IMR-90 (cell line): ENCODE measurements at regions not wholly inside any gene's neighbourhood (a gene's known extent, or its start where the extent isn't known, plus 50 kb on each side); places are given as distances from the start of the nearest gene placed in this dataset.

Experiments used
- ATAC-seq: fragments of 200-7000 bp; cut with Tn5 transposase; 2 replicates; pipeline ENCODE4 v1.9.1; 2020; ENCODE audit warnings: low read depth, mild to moderate bottlenecking, moderate library complexity
- BruUV-seq: library from RNA; stranded (reverse); fragments of 400-500 nt; replicated peaks from 2 replicates; lab custom pipeline; 2021; lab: Mats Ljungman, UMichigan
- CTCF ChIA-PET: fragments of 300-600 bp; formaldehyde crosslinking; extraction: SDS; loops from one replicate; lab custom pipeline; 2021; ENCODE audit warnings: antibody characterized with exemption; lab: Yijun Ruan, JAX
- POLR2A ChIA-PET: fragments of 300-600 bp; sonication (Branson Sonifier 250); formaldehyde crosslinking; loops from one replicate; lab custom pipeline; 2022; ENCODE audit warnings: antibody characterized with exemption; ENCODE audit not compliant: unreplicated experiment; lab: Charles Lee
- DNase-seq: peaks from one replicate; pipeline ENCODE4 v3.0.0; 2013
- H2AFZ ChIP-seq: replicated peaks from 2 replicates; pipeline ENCODE3; 2013; ENCODE audit warnings: low read length, mild to moderate bottlenecking; ENCODE audit not compliant: poor library complexity
- H2AK5ac ChIP-seq: 2 replicates; pipeline ENCODE4 v1.6.1; 2013; ENCODE audit warnings: low read depth, low read length, inconsistent platforms
- H2AK9ac ChIP-seq: replicated peaks from 2 replicates; pipeline ENCODE3; 2013; ENCODE audit warnings: mild to moderate bottlenecking, low read depth, low read length, moderate library complexity; ENCODE audit not compliant: poor library complexity
- H2BK120ac ChIP-seq: 2 replicates; pipeline ENCODE4 v1.6.1; 2013; ENCODE audit warnings: low read depth, low read length, inconsistent platforms
- H2BK15ac ChIP-seq: 3 replicates; pipeline ENCODE4 v1.6.1; 2013; ENCODE audit warnings: low read depth, low read length, inconsistent platforms
- H2BK20ac ChIP-seq: 2 replicates; pipeline ENCODE4 v1.6.1; 2013; ENCODE audit warnings: low read depth, mild to moderate bottlenecking, inconsistent platforms, low read length, moderate library complexity
- H2BK5ac ChIP-seq: 2 replicates; pipeline ENCODE4 v1.6.1; 2013; ENCODE audit warnings: mild to moderate bottlenecking, low read depth, low read length, inconsistent platforms; ENCODE audit not compliant: poor library complexity, severe bottlenecking
- H3K14ac ChIP-seq: replicated peaks from 2 replicates; pipeline ENCODE4 v1.6.1; 2013; ENCODE audit warnings: low read depth, low read length, inconsistent platforms
- H3K18ac ChIP-seq: 2 replicates; pipeline ENCODE4 v1.6.1; 2013; ENCODE audit warnings: low read depth, low read length, control low read depth
- H3K23ac ChIP-seq: 2 replicates; pipeline ENCODE4 v1.6.1; 2013; ENCODE audit warnings: low read depth, low read length, inconsistent platforms
- H3K27ac ChIP-seq: 2 replicates; pipeline ENCODE4 v1.5.1; 2013; ENCODE audit warnings: mild to moderate bottlenecking, control low read depth, low read length; ENCODE audit not compliant: insufficient read depth
- H3K27me3 ChIP-seq: 2 replicates; pipeline ENCODE4 v1.6.1; 2013; ENCODE audit warnings: low read length; ENCODE audit not compliant: control insufficient read depth, insufficient read depth
- H3K36me3 ChIP-seq: 2 replicates; pipeline ENCODE4 v1.6.1; 2013; ENCODE audit warnings: low read length, mixed read lengths; ENCODE audit not compliant: control insufficient read depth, insufficient read depth
- H3K4ac ChIP-seq: 2 replicates; pipeline ENCODE4 v1.6.1; 2013; ENCODE audit warnings: low read depth, low read length, inconsistent platforms
- H3K4me1 ChIP-seq: 2 replicates; pipeline ENCODE4 v1.6.1; 2013; ENCODE audit warnings: low read length, mixed read lengths; ENCODE audit not compliant: control insufficient read depth, insufficient read depth
- H3K4me2 ChIP-seq: 2 replicates; pipeline ENCODE4 v1.6.1; 2013; ENCODE audit warnings: low read depth, mild to moderate bottlenecking, control low read depth, low read length, moderate library complexity
- H3K4me3 ChIP-seq: 2 replicates; pipeline ENCODE4 v1.5.1; 2013; ENCODE audit warnings: low read depth, mild to moderate bottlenecking, control low read depth, low read length, moderate library complexity; ENCODE audit not compliant: insufficient read depth
- H3K56ac ChIP-seq: 2 replicates; pipeline ENCODE4 v1.6.1; 2013; ENCODE audit warnings: low read length, inconsistent platforms; ENCODE audit not compliant: insufficient read depth; ENCODE audit errors: extremely low read depth
- H3K79me1 ChIP-seq, 2 experiments: 2 replicates each; pipeline ENCODE4 v1.6.1; 2013; ENCODE audit warnings: low read length in 2 of 2, inconsistent platforms in 1 of 2, low read depth in 1 of 2
- H3K9ac ChIP-seq: 2 replicates; pipeline ENCODE4 v1.6.1; 2013; ENCODE audit warnings: low read depth, low read length, control low read depth
- H3K9me1 ChIP-seq: 2 replicates; pipeline ENCODE4 v1.6.1; 2013; ENCODE audit warnings: low read length, inconsistent platforms; ENCODE audit not compliant: insufficient read depth
- H3K9me3 ChIP-seq: 2 replicates; pipeline ENCODE4 v1.6.1; 2013; ENCODE audit warnings: low read length; ENCODE audit not compliant: control insufficient read depth, insufficient read depth
- H4K20me1 ChIP-seq: 2 replicates; pipeline ENCODE4 v1.6.1; 2013; ENCODE audit warnings: low read length, inconsistent platforms; ENCODE audit not compliant: insufficient read depth
- H4K5ac ChIP-seq: 2 replicates; pipeline ENCODE4 v1.6.1; 2013; ENCODE audit warnings: mild to moderate bottlenecking, low read depth, low read length, control low read depth
- H4K8ac ChIP-seq, 2 experiments: 2 replicates each; pipeline ENCODE4 v1.6.1; 2013; ENCODE audit warnings: low read depth in 2 of 2, low read length in 2 of 2, control low read depth in 1 of 2, inconsistent platforms in 1 of 2
- H4K91ac ChIP-seq: 2 replicates; pipeline ENCODE4 v1.6.1; 2013; ENCODE audit warnings: low read depth, low read length, inconsistent platforms; ENCODE audit not compliant: insufficient read depth
- CEBPB ChIP-seq: IDR thresholded peaks from 2 replicates; pipeline ENCODE4 v1.6.1; 2012; ENCODE audit warnings: low read depth, low read length, improper control_type of control experiment
- WGBS, 2 experiments: methylation state at CpG; one replicate each; pipeline versions ENCODE4 v1.1.5 to v1.1.7; 2013; ENCODE audit warnings: missing lambda C conversion rate in 2 of 2; ENCODE audit not compliant: insufficient read length in 1 of 2; ENCODE audit errors: extremely low coverage in 2 of 2; 5-methylcytosine and 5-hydroxymethylcytosine counted together
- dilution Hi-C: fragments of 300-500 bp; cut with HindIII; formaldehyde crosslinking; loops from one replicate; pipeline ENCODE4 v1.14.3; 2018; ENCODE audit warnings: low sequenced_read_pairs; ENCODE audit not compliant: unreplicated experiment
- in situ Hi-C: fragments of 300-500 bp; cut with MboI; formaldehyde crosslinking; loops from 3 replicates; pipeline ENCODE4 v1.14.3; 2019; ENCODE audit warnings: low sequenced_read_pairs, inconsistent platforms, mixed read lengths
- intact Hi-C: fragments of 100-400 bp; cut with micrococcal nuclease; formaldehyde crosslinking; loops from 2 replicates; pipeline ENCODE4 v1.10.0; 2022
- TF ChIP-seq, protein P1 (sequence below): conservative IDR thresholded peaks from 2 replicates; pipeline ENCODE4 v1.5.1; 2012; ENCODE audit warnings: mild to moderate bottlenecking, low read depth, low read length, improper control_type of control experiment

- in situ Hi-C loops (no loop called here), dilution Hi-C loops (no loop called here), intact Hi-C loops (no loop called here)
- no CpG with 5 or more reads among the region's 4 CpGs for WGBS, 2 experiments
- Histone ChIP-seq H2AK5ac (no peak overlapping the region), H2BK15ac (no peak overlapping the region), H3K56ac (no peak overlapping the region), H2BK20ac (no peak overlapping the region), H2AK9ac (no peak overlapping the region), H3K4me1 (no peaks in the 10 kb centered on the region), H3K27ac (no peak overlapping the region), H3K23ac (no peak overlapping the region), H3K27me3 (no peaks in the 10 kb centered on the region), H4K5ac (no peak overlapping the region), H3K9me3 (peaks cover 11% of the 10 kb centered on the region), H3K9ac (no peak overlapping the region), H3K4me2 (no peak overlapping the region), H3K36me3 (no peaks in the 10 kb centered on the region), H3K14ac (no peak overlapping the region), H2AFZ (no peak overlapping the region), H3K4me3 (no peak overlapping the region), H2BK120ac (no peak overlapping the region), H3K4ac (no peak overlapping the region), H3K18ac (no peak overlapping the region), H3K9me1 (no peaks in the 10 kb centered on the region), H3K79me1 (no peaks in the 10 kb centered on the region), H4K91ac (no peak overlapping the region), H4K20me1 (no peaks in the 10 kb centered on the region), H2BK5ac (no peak overlapping the region), H4K8ac (no peak overlapping the region)
- no peak for DNase-seq
- no peak for ATAC-seq
- ChIA-PET CTCF (no interaction called here), POLR2A (no interaction called here)
- TF ChIP-seq CEBPB, result peak; percentile 54
- TF ChIP-seq, protein P1, sequence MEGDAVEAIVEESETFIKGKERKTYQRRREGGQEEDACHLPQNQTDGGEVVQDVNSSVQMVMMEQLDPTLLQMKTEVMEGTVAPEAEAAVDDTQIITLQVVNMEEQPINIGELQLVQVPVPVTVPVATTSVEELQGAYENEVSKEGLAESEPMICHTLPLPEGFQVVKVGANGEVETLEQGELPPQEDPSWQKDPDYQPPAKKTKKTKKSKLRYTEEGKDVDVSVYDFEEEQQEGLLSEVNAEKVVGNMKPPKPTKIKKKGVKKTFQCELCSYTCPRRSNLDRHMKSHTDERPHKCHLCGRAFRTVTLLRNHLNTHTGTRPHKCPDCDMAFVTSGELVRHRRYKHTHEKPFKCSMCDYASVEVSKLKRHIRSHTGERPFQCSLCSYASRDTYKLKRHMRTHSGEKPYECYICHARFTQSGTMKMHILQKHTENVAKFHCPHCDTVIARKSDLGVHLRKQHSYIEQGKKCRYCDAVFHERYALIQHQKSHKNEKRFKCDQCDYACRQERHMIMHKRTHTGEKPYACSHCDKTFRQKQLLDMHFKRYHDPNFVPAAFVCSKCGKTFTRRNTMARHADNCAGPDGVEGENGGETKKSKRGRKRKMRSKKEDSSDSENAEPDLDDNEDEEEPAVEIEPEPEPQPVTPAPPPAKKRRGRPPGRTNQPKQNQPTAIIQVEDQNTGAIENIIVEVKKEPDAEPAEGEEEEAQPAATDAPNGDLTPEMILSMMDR, result no peak
- BruUV-seq, result no TSS peak
Observed at GRCh38 chr1:239123260-239123659, 263.1 kb upstream of the CHRM3 start.
